ENCODE measurements at regions not wholly inside any gene's neighbourhood (a gene's known extent, or its start where the extent isn't known, plus 50 kb on each side); places are given as distances from the start of the nearest gene placed in this dataset.
"Not testable (repeated sequence)": the region's sequence is repeated elsewhere in the genome, so short reads cannot be mapped to it uniquely, and the experiment has no call there.

GRCh38 chr3:124043023-124043422, 51.1 kb upstream of the ROPN1 start:
- Mint-ChIP-seq H3K36me3 (ENCODE audit: low read depth) (no peaks in the 10 kb centered on the region), H3K9me3 (no peaks in the 10 kb centered on the region), H3K27me3 (ENCODE audit: low read depth) (peaks cover 11% of the 10 kb centered on the region), H3K27ac (no peak overlapping the region), H3K4me3 (ENCODE audit: low read depth) (no peak overlapping the region), H3K4me1 (ENCODE audit: low read depth) (no peaks in the 10 kb centered on the region)
- DNase-seq (ENCODE audit: low spot score) = no peak
- intact Hi-C loops (cut with micrococcal nuclease) = no loop called here

GRCh38 chr3:124044956-124045355, 53.0 kb upstream of the ROPN1 start:
- H3K4me3 Mint-ChIP-seq (ENCODE audit: low read depth) = no peak overlapping the region
- no peaks in the 10 kb centered on the region for H3K9me3 Mint-ChIP-seq
- no peaks in the 10 kb centered on the region for H3K4me1 Mint-ChIP-seq (ENCODE audit: low read depth)
- DNase-seq (ENCODE audit: low spot score) = no peak
- H3K27me3 Mint-ChIP-seq (ENCODE audit: low read depth) = peaks cover 11% of the 10 kb centered on the region
- intact Hi-C loops (cut with micrococcal nuclease) = no loop called here
- no peak overlapping the region for H3K27ac Mint-ChIP-seq
- H3K36me3 Mint-ChIP-seq (ENCODE audit: low read depth) = no peaks in the 10 kb centered on the region

- H3K9me3 Mint-ChIP-seq = no peaks in the 10 kb centered on the region
- no peak for DNase-seq (ENCODE audit: low spot score)
- intact Hi-C loops (cut with micrococcal nuclease) = no loop called here
- H3K27ac Mint-ChIP-seq = no peak overlapping the region
- H3K4me1 Mint-ChIP-seq (ENCODE audit: low read depth) = no peaks in the 10 kb centered on the region
- no peaks in the 10 kb centered on the region for H3K36me3 Mint-ChIP-seq (ENCODE audit: low read depth)
- H3K4me3 Mint-ChIP-seq (ENCODE audit: low read depth) = no peak overlapping the region
- peaks cover 13% of the 10 kb centered on the region for H3K27me3 Mint-ChIP-seq (ENCODE audit: low read depth)
Observed at GRCh38 chr3:124048967-124049798, 57.3 kb upstream of the ROPN1 start.

- Mint-ChIP-seq H3K27ac (no peak overlapping the region), H3K9me3 (no peaks in the 10 kb centered on the region), H3K36me3 (ENCODE audit: low read depth) (no peaks in the 10 kb centered on the region), H3K4me1 (ENCODE audit: low read depth) (no peaks in the 10 kb centered on the region), H3K27me3 (ENCODE audit: low read depth) (peaks cover 7% of the 10 kb centered on the region), H3K4me3 (ENCODE audit: low read depth) (no peak overlapping the region)
- DNase-seq (ENCODE audit: low spot score) = no peak
- intact Hi-C loops (cut with micrococcal nuclease) = no loop called here
Observed at GRCh38 chr3:124051636-124052035, 59.7 kb upstream of the ROPN1 start.

- no peak for DNase-seq (ENCODE audit: low spot score)
- no peaks in the 10 kb centered on the region for H3K4me1 Mint-ChIP-seq (ENCODE audit: low read depth)
- H3K4me3 Mint-ChIP-seq (ENCODE audit: low read depth) = no peak overlapping the region
- H3K36me3 Mint-ChIP-seq (ENCODE audit: low read depth) = no peaks in the 10 kb centered on the region
- intact Hi-C loops (cut with micrococcal nuclease) = no loop called here
- no peaks in the 10 kb centered on the region for H3K9me3 Mint-ChIP-seq
- H3K27me3 Mint-ChIP-seq (ENCODE audit: low read depth) = peaks cover 9% of the 10 kb centered on the region
- H3K27ac Mint-ChIP-seq = no peak overlapping the region
Observed at GRCh38 chr3:124053871-124054270, 61.9 kb upstream of the ROPN1 start.

- Mint-ChIP-seq H3K4me1 (ENCODE audit: low read depth) (no peaks in the 10 kb centered on the region), H3K36me3 (ENCODE audit: low read depth) (no peaks in the 10 kb centered on the region), H3K27me3 (ENCODE audit: low read depth) (peaks cover 12% of the 10 kb centered on the region), H3K9me3 (no peaks in the 10 kb centered on the region), H3K27ac (no peak overlapping the region), H3K4me3 (ENCODE audit: low read depth) (no peak overlapping the region)
- intact Hi-C loops (cut with micrococcal nuclease) = no loop called here
- DNase-seq (ENCODE audit: low spot score) = no peak
Observed at GRCh38 chr3:124056846-124057245, 64.9 kb upstream of the ROPN1 start.

GRCh38 chr3:124057420-124057819, 65.5 kb upstream of the ROPN1 start:
- H3K27ac Mint-ChIP-seq = no peak overlapping the region
- H3K36me3 Mint-ChIP-seq (ENCODE audit: low read depth) = no peaks in the 10 kb centered on the region
- no peak for DNase-seq (ENCODE audit: low spot score)
- no peaks in the 10 kb centered on the region for H3K9me3 Mint-ChIP-seq
- no peak overlapping the region for H3K4me3 Mint-ChIP-seq (ENCODE audit: low read depth)
- peaks cover 12% of the 10 kb centered on the region for H3K27me3 Mint-ChIP-seq (ENCODE audit: low read depth)
- intact Hi-C loops (cut with micrococcal nuclease) = no loop called here
- H3K4me1 Mint-ChIP-seq (ENCODE audit: low read depth) = no peaks in the 10 kb centered on the region

- Mint-ChIP-seq H3K36me3 (ENCODE audit: low read depth) (no peaks in the 10 kb centered on the region), H3K4me3 (ENCODE audit: low read depth) (no peak overlapping the region), H3K27me3 (ENCODE audit: low read depth) (peaks cover 11% of the 10 kb centered on the region), H3K4me1 (ENCODE audit: low read depth) (no peaks in the 10 kb centered on the region), H3K9me3 (no peaks in the 10 kb centered on the region), H3K27ac (no peak overlapping the region)
- DNase-seq (ENCODE audit: low spot score) = no peak
- intact Hi-C loops (cut with micrococcal nuclease) = no loop called here
Observed at GRCh38 chr3:124059580-124059979, 67.7 kb upstream of the ROPN1 start.

GRCh38 chr3:124063197-124063909, 71.4 kb upstream of the ROPN1 start:
- no peaks in the 10 kb centered on the region for H3K9me3 Mint-ChIP-seq
- no peak overlapping the region for H3K27ac Mint-ChIP-seq
- H3K36me3 Mint-ChIP-seq (ENCODE audit: low read depth) = no peaks in the 10 kb centered on the region
- intact Hi-C loops (cut with micrococcal nuclease) = no loop called here
- H3K4me3 Mint-ChIP-seq (ENCODE audit: low read depth) = no peak overlapping the region
- peaks cover 18% of the 10 kb centered on the region for H3K27me3 Mint-ChIP-seq (ENCODE audit: low read depth)
- H3K4me1 Mint-ChIP-seq (ENCODE audit: low read depth) = no peaks in the 10 kb centered on the region
- no peak for DNase-seq (ENCODE audit: low spot score)

- Mint-ChIP-seq H3K27me3 (ENCODE audit: low read depth) (peaks cover 18% of the 10 kb centered on the region), H3K9me3 (no peaks in the 10 kb centered on the region), H3K4me1 (ENCODE audit: low read depth) (no peaks in the 10 kb centered on the region), H3K36me3 (ENCODE audit: low read depth) (no peaks in the 10 kb centered on the region), H3K27ac (no peak overlapping the region), H3K4me3 (ENCODE audit: low read depth) (no peak overlapping the region)
- DNase-seq (ENCODE audit: low spot score) = no peak
- intact Hi-C loops (cut with micrococcal nuclease) = no loop called here
Observed at GRCh38 chr3:124064050-124064449, 72.1 kb upstream of the ROPN1 start.

GRCh38 chr3:124066543-124066942, 74.6 kb upstream of the ROPN1 start:
- H3K4me1 Mint-ChIP-seq (ENCODE audit: low read depth); H3K27ac Mint-ChIP-seq; H3K9me3 Mint-ChIP-seq; intact Hi-C loops (cut with micrococcal nuclease); DNase-seq (ENCODE audit: low spot score); H3K4me3 Mint-ChIP-seq (ENCODE audit: low read depth); H3K36me3 Mint-ChIP-seq (ENCODE audit: low read depth): not testable (repeated sequence)
- peaks cover 15% of the 10 kb centered on the region for H3K27me3 Mint-ChIP-seq (ENCODE audit: low read depth)

- H3K4me1 Mint-ChIP-seq (ENCODE audit: low read depth); H3K27ac Mint-ChIP-seq; DNase-seq (ENCODE audit: low spot score); intact Hi-C loops (cut with micrococcal nuclease); H3K4me3 Mint-ChIP-seq (ENCODE audit: low read depth); H3K36me3 Mint-ChIP-seq (ENCODE audit: low read depth); H3K9me3 Mint-ChIP-seq: not testable (repeated sequence)
- peaks cover 11% of the 10 kb centered on the region for H3K27me3 Mint-ChIP-seq (ENCODE audit: low read depth)
Observed at GRCh38 chr3:124069706-124070105, 77.8 kb upstream of the ROPN1 start.

- intact Hi-C loops (cut with micrococcal nuclease) = loop anchor here (5.0 kb wide), 1 partner anchor 58 kb away; no protein-coding TSS in a partner anchor
- H3K9me3 Mint-ChIP-seq = not testable (repeated sequence)
Observed at GRCh38 chr3:124075090-124075489, 83.2 kb upstream of the ROPN1 start.

More at GRCh38 chr3:124075090-124075489, 83.2 kb upstream of the ROPN1 start:
- H3K27ac Mint-ChIP-seq; DNase-seq (ENCODE audit: low spot score); H3K4me3 Mint-ChIP-seq (ENCODE audit: low read depth); H3K4me1 Mint-ChIP-seq (ENCODE audit: low read depth); H3K27me3 Mint-ChIP-seq (ENCODE audit: low read depth); H3K36me3 Mint-ChIP-seq (ENCODE audit: low read depth): not testable (repeated sequence)

Data from activated T-helper 2 cell treated with anti-CD3 and anti-CD28 coated beads, Interferon-gamma antibody, Interleukin-2, Interleukin-4, amounts not matched to agents 10 μg/mL and 5 μg/mL and 100 μg/mL, durations not matched to agents 14 hours and 24 hours and 36 hours (primary cell).